Kasumi-1 (cell line): ENCODE measurements at regions not wholly inside any gene's neighbourhood (a gene's known extent, or its start where the extent isn't known, plus 50 kb on each side); places are given as distances from the start of the nearest gene placed in this dataset.

ENCODE experiments used
- DNase-seq, 2 experiments: peaks; one replicate each; lab custom pipeline; 2025; lab: John Stamatoyannopoulos, UW

- no peak for DNase-seq
Measured at GRCh38 chr2:2848621-2849333, 517.7 kb upstream of the MYT1L start.

DNA sequence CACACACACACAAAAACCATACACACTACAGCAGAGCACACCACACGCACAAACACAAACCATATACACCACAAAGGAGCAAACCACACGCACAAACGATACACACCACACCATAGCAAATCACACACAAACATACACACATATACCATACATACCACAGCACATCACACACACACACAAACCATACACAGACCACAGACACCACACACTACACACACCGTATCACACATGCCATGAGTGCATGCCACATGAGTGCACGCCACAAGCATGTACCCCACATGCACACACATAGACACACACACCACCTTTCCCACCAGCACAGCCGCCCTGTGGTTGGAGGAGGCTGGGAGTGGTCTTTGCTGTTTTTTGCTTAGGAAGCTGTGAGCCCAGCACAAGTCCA, 517.1 kb upstream of the MYT1L start:
- no peak for DNase-seq

GRCh38 chr2:2847209-2847676, 516.2 kb upstream of the MYT1L start:
- no peak for DNase-seq

- no peak for DNase-seq
Measured at GRCh38 chr2:2846332-2847208, 515.5 kb upstream of the MYT1L start.

- DNase-seq = no peak
Measured at GRCh38 chr2:2845806-2846315, 514.8 kb upstream of the MYT1L start.

GRCh38 chr2:2845267-2845666, 514.2 kb upstream of the MYT1L start:
- DNase-seq = no peak

- no peak for DNase-seq
Measured at GRCh38 chr2:2843969-2844548, 513.0 kb upstream of the MYT1L start.

- DNase-seq = no peak
Measured at GRCh38 chr2:2842466-2842865, 511.4 kb upstream of the MYT1L start.

- DNase-seq = no peak
Measured at GRCh38 chr2:2840681-2841300, 509.7 kb upstream of the MYT1L start.

GRCh38 chr2:2839782-2840531, 508.9 kb upstream of the MYT1L start:
- DNase-seq = no peak

DNA sequence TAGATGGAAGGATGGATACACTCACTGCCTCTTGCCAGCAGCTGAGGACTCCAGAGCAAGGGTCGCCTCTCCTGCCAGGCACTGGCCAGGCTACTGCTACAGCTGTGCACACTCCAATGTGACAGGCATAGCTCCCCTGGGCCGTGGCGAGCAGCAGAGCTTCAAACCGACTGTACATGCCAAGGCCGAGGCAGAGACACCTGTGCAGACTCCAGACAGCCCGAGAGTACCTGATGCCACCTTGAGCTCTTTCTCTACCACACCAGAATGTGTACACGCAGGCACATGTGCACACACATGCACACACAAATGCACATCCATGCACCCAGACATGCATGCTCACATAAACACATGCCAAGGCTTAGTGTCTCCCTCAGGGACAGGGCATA, 508.3 kb upstream of the MYT1L start:
- DNase-seq = no peak

DNA sequence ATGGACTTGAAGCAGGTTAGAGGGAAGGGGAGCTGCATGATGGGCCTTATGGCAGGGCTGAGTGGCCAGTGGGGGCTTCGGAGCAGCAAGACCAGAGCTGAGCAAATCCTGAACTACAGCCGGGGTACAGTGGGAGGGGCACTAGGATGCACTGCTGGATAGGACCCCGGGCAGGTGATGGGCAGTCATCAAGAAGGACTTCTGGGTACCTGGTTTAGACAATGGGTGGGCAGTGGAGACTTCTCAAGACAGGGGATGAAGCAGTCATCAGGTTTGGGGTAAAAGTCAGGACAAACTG, 507.4 kb upstream of the MYT1L start:
- no peak for DNase-seq

- no peak for DNase-seq
Measured at GRCh38 chr2:2837746-2838547, 506.9 kb upstream of the MYT1L start.

DNA sequence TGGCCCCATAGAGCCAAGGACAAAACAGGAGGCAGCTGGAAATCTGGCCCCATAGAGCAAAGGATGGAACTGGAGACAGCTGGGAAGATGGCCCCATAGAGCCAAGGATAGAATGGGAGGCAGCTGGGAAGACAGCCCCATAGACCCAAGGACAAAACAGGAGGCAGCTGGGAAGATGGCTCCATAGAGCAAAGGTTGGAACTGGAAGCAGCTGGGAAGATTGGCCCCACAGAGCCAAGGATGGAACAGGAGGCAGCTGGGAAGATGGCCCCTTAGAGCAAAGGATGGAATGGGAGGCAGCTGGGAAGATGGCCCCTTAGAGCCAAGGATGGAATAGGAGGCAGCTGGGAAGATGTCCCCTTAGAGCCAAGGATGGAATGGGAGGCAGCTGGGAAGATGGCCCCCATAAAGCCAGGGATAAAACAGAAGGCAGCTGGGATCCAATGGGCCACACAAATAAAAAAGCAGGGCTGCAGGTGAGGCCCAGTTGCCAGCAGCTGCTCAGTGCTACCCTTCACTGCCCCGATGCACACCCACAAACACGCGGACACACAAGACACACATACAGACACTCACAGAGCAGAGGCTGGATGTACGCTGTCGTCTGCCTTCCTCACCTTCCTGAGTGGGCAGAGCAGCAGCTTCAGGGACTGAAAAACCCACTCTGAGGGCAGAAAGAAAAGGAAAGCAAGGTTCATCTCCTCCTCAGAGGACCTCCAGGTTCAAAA, 505.4 kb upstream of the MYT1L start:
- no peak for DNase-seq

DNA sequence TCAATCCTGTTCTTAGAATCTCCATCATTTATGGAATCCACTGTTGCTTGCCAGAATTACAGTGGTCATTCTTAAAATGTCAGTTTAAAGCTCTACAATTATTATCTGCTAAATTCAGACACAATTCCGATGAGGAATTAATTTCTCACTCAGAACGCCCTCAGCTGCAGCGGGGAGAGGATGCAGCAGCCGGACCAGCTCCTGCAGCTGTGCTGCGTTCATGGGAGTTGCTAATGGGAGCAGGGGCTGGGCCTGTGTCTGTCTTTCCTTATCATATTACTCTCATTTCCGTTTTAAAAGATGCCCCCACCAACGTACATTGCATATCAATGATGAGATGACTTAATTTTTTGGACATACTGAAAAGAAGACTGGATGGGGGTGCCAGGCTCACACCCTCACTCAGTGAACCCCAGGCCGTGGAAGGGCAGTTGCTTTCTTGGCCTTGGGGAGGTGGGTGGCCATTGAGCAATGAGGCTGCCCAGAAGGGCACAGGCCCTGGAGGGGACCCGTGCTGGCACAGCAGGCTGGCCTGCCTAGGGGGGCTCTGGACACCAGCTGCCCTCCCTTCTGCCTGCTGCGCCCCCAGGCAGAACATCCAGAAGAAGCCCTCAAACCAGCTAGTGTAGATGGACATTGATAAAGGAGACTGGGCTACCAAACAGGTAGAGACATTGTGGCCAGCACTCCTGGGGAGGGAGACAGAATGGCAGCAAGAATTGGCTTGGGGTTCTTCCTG, 503.6 kb upstream of the MYT1L start:
- no peak for DNase-seq

DNA sequence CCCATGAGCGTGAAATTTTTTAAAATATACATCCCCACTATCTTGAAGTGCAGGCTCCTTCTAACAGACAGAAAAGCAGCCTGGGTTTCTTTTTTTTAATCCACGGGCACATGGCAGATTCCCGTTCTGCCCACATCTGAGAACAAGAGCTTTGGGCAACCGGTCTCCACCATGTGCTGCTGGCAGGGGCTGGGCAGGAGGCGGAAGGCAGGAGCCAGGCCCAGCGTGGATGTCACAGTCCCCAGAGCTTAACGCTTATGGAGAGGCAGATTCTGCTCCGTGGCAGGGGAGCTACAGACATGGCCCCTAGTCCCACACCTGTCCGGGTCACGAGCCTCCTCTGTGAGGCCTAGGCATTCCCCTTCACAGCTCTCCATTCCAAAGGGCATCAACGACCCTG, 503.0 kb upstream of the MYT1L start:
- no peak for DNase-seq

DNA sequence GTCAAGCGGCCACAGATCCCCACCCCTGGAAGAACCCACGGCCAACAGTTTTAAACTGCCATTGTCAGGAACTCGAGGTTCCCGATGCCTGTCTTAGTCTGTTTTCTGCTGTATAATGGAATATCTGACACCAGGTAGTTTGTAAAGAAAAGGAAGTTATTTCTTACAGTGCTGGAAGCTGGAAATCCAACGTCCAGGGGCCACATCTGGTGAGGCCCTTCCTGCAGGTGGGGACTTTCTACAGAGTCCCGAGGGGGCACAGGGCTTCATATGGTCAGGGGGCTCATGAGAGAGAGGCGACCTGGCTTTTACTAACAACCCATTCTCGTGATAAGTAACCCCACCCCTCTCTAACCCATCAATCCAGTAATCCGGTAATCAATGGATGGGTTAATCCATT, 501.6 kb upstream of the MYT1L start:
- DNase-seq = no peak

- DNase-seq = no peak
Measured at GRCh38 chr2:2831633-2832032, 500.6 kb upstream of the MYT1L start.

DNA sequence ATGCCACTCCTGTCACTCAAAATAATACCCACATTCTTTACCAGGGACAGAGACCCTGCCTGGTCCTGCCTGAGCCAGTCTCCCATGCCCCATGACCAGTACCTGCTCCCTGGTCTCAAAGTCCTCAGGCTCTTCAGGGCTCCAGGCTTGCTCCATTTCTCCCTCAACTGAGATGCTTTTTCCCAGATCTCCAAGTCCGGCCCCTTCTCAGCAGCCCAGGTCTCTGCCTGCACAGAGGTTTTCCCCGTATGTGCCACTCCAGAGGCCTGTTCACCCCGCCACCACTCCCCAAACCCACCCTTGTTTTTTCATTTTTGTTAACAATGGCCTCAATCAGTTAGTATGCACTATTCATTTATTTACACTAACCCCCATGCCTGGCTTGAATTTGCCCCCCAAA, 499.5 kb upstream of the MYT1L start:
- DNase-seq = no peak
